Type B pancreatic cell (in vitro differentiated cells): ENCODE measurements at regions not wholly inside any gene's neighbourhood (a gene's known extent, or its start where the extent isn't known, plus 50 kb on each side); places are given as distances from the start of the nearest gene placed in this dataset.
A peak's percentile ranks its signal among the peaks of the same experiment; 100 is the strongest.

Experiments used
- DNase-seq: peaks from one replicate; pipeline ENCODE4 v3.0.0; 2021; ENCODE audit warnings: mixed read lengths; ENCODE audit not compliant: unreplicated experiment; ENCODE audit errors: extremely low spot score
- H3K27ac Mint-ChIP-seq: 2 replicates; pipeline ENCODE4 v1.8.0; 2021; ENCODE audit warnings: mild to moderate bottlenecking, mixed read lengths
- H3K27me3 Mint-ChIP-seq: 2 replicates; pipeline ENCODE4 v1.8.0; 2021; ENCODE audit warnings: mixed read lengths
- H3K36me3 Mint-ChIP-seq: 2 replicates; pipeline ENCODE4 v1.8.0; 2021; ENCODE audit warnings: mixed read lengths
- H3K4me1 Mint-ChIP-seq: one replicate; pipeline ENCODE4 v1.8.0; 2021; ENCODE audit warnings: mixed read lengths; ENCODE audit not compliant: unreplicated experiment
- H3K4me3 Mint-ChIP-seq: 2 replicates; pipeline ENCODE4 v1.8.0; 2021; ENCODE audit warnings: mild to moderate bottlenecking, mixed read lengths
- H3K9me3 Mint-ChIP-seq: 2 replicates; pipeline ENCODE4 v1.8.0; 2021; ENCODE audit warnings: mixed read lengths
- CTCF ChIP-seq: fragments of 200-600 bp; sonication (generic); conservative IDR thresholded peaks from 2 replicates; pipeline ENCODE4 v1.5.0; 2021; ENCODE audit warnings: antibody characterized with exemption, mild to moderate bottlenecking

GRCh38 chr7:145860809-145861208 lies 255.8 kb upstream of the CNTNAP2 start:
- Mint-ChIP-seq H3K27ac (no peak overlapping the region), H3K4me3 (no peak overlapping the region), H3K36me3 (no peaks in the 10 kb centered on the region), H3K9me3 (peaks cover under 1% of the 10 kb centered on the region), H3K4me1 (no peaks in the 10 kb centered on the region), H3K27me3 (no peaks in the 10 kb centered on the region)
- no peak for TF ChIP-seq CTCF
- no peak for DNase-seq

GRCh38 chr7:145850636-145851035 lies 266.0 kb upstream of the CNTNAP2 start:
- no peak for DNase-seq
- no peak overlapping the region for H3K27ac Mint-ChIP-seq
- no peaks in the 10 kb centered on the region for H3K36me3 Mint-ChIP-seq
- peaks cover 3% of the 10 kb centered on the region for H3K9me3 Mint-ChIP-seq
- no peak overlapping the region for H3K4me3 Mint-ChIP-seq
- no peaks in the 10 kb centered on the region for H3K4me1 Mint-ChIP-seq
- H3K27me3 Mint-ChIP-seq, result no peaks in the 10 kb centered on the region
- TF ChIP-seq CTCF, result no peak

- DNase-seq, result no peak
- H3K27me3 Mint-ChIP-seq, result no peaks in the 10 kb centered on the region
- no peaks in the 10 kb centered on the region for H3K9me3 Mint-ChIP-seq
- H3K4me3 Mint-ChIP-seq, result no peak overlapping the region
- no peak overlapping the region for H3K27ac Mint-ChIP-seq
- H3K36me3 Mint-ChIP-seq, result no peaks in the 10 kb centered on the region
- no peaks in the 10 kb centered on the region for H3K4me1 Mint-ChIP-seq
- peak; percentile 70 for TF ChIP-seq CTCF
Measured at GRCh38 chr7:145848691-145849090, 267.9 kb upstream of the CNTNAP2 start.

- no peak overlapping the region for H3K4me3 Mint-ChIP-seq
- H3K4me1 Mint-ChIP-seq, result no peaks in the 10 kb centered on the region
- no peak for TF ChIP-seq CTCF
- no peaks in the 10 kb centered on the region for H3K36me3 Mint-ChIP-seq
- no peak for DNase-seq
- H3K9me3 Mint-ChIP-seq, result no peaks in the 10 kb centered on the region
- no peaks in the 10 kb centered on the region for H3K27me3 Mint-ChIP-seq
- H3K27ac Mint-ChIP-seq, result no peak overlapping the region
Measured at GRCh38 chr7:145845345-145845744, 271.3 kb upstream of the CNTNAP2 start.

GRCh38 chr7:145839814-145840213 lies 276.8 kb upstream of the CNTNAP2 start:
- Mint-ChIP-seq H3K9me3 (no peaks in the 10 kb centered on the region), H3K27ac (no peak overlapping the region), H3K4me1 (no peaks in the 10 kb centered on the region), H3K4me3 (no peak overlapping the region), H3K27me3 (no peaks in the 10 kb centered on the region), H3K36me3 (no peaks in the 10 kb centered on the region)
- TF ChIP-seq CTCF, result no peak
- no peak for DNase-seq

GRCh38 chr7:145831616-145832206 lies 284.9 kb upstream of the CNTNAP2 start:
- Mint-ChIP-seq H3K36me3 (no peaks in the 10 kb centered on the region), H3K27me3 (no peaks in the 10 kb centered on the region), H3K27ac (no peak overlapping the region), H3K4me3 (no peak overlapping the region), H3K9me3 (no peaks in the 10 kb centered on the region), H3K4me1 (no peaks in the 10 kb centered on the region)
- TF ChIP-seq CTCF, result no peak
- DNase-seq, result no peak
